BLaER1 treated with 17β-estradiol and CSF1 and Interleukin-3, amounts not matched to agents 10 nM and 100 nM (cell line): ENCODE measurements at regions not wholly inside any gene's neighbourhood (a gene's known extent, or its start where the extent isn't known, plus 50 kb on each side); places are given as distances from the start of the nearest gene placed in this dataset.

Experiments used
- H3K27ac ChIP-seq, 11 experiments: shearing (Covaris generic); formaldehyde crosslinking; 2 replicates each; pipeline ENCODE4 v1.8.1; 2022
- H3K27me3 ChIP-seq, 11 experiments: shearing (Covaris generic); formaldehyde crosslinking; 2 replicates each; pipeline ENCODE4 v1.8.1; 2022
- H3K36me3 ChIP-seq, 11 experiments: shearing (Covaris generic); formaldehyde crosslinking; 2 replicates each; pipeline ENCODE4 v1.8.1; 2022
- H3K4me1 ChIP-seq, 10 experiments: shearing (Covaris generic); formaldehyde crosslinking; 2 replicates each; pipeline ENCODE4 v1.8.1; 2022
- H3K4me2 ChIP-seq, 11 experiments: shearing (Covaris generic); formaldehyde crosslinking; 2 replicates each; pipeline ENCODE4 v1.8.1; 2022
- H3K4me3 ChIP-seq, 10 experiments: shearing (Covaris generic); formaldehyde crosslinking; 2 replicates each; pipeline ENCODE4 v1.8.1; 2022
- H3K9ac ChIP-seq, 11 experiments: shearing (Covaris generic); formaldehyde crosslinking; 2 replicates each; pipeline ENCODE4 v1.8.1; 2022
- H3K9me3 ChIP-seq, 11 experiments: shearing (Covaris generic); formaldehyde crosslinking; replicated peaks in 1 of 11; 2 replicates each; pipeline ENCODE4 v1.8.1; 2022
- H4K20me1 ChIP-seq, 11 experiments: shearing (Covaris generic); formaldehyde crosslinking; 2 replicates each; pipeline ENCODE4 v1.8.1; 2022
- Cebpa-rat ChIP-seq, 11 experiments: shearing (Covaris generic); IDR thresholded peaks; 2 replicates each; pipeline ENCODE4 v1.8.1; 2022

- no peak for TF ChIP-seq Cebpa-rat (IDR thresholded peaks at IDR 0.05)
- no peak overlapping the region for H3K4me2 ChIP-seq
- H3K27ac ChIP-seq, result no peak overlapping the region
- H3K27me3 ChIP-seq, result no peaks in the 10 kb centered on the region
- H3K4me3 ChIP-seq, result no peak overlapping the region
- H3K36me3 ChIP-seq, result no peaks in the 10 kb centered on the region
- H4K20me1 ChIP-seq, result no peaks in the 10 kb centered on the region
- peaks cover 95 to 100% (median 100%) of the 10 kb centered on the region in 11 experiments for H3K9me3 ChIP-seq
- no peaks in the 10 kb centered on the region for H3K4me1 ChIP-seq
- no peak overlapping the region for H3K9ac ChIP-seq
Measured at GRCh38 chr12:34294137-34294536, 271.8 kb downstream of the ALG10 start.

GRCh38 chr12:34294671-34295365, 272.5 kb downstream of the ALG10 start:
- H3K9me3 ChIP-seq, result peaks cover 95 to 100% (median 100%) of the 10 kb centered on the region in 11 experiments
- no peak overlapping the region for H3K4me3 ChIP-seq
- H4K20me1 ChIP-seq, result no peaks in the 10 kb centered on the region
- H3K36me3 ChIP-seq, result no peaks in the 10 kb centered on the region
- no peaks in the 10 kb centered on the region for H3K27me3 ChIP-seq
- H3K27ac ChIP-seq, result no peak overlapping the region
- H3K9ac ChIP-seq, result no peak overlapping the region
- H3K4me2 ChIP-seq, result no peak overlapping the region
- TF ChIP-seq Cebpa-rat (IDR thresholded peaks at IDR 0.05), result no peak
- H3K4me1 ChIP-seq, result no peaks in the 10 kb centered on the region

- H3K36me3 ChIP-seq, result no peaks in the 10 kb centered on the region
- H3K27me3 ChIP-seq, result no peaks in the 10 kb centered on the region; a peak in 1 of 22 replicates
- no peaks in the 10 kb centered on the region for H4K20me1 ChIP-seq
- no peak overlapping the region for H3K27ac ChIP-seq
- H3K4me2 ChIP-seq, result no peak overlapping the region
- H3K9ac ChIP-seq, result no peak overlapping the region
- peaks cover 95 to 100% (median 100%) of the 10 kb centered on the region in 11 experiments for H3K9me3 ChIP-seq
- no peaks in the 10 kb centered on the region for H3K4me1 ChIP-seq
- H3K4me3 ChIP-seq, result no peak overlapping the region
- no peak for TF ChIP-seq Cebpa-rat (IDR thresholded peaks at IDR 0.05)
Measured at GRCh38 chr12:34295366-34296142, 273.3 kb downstream of the ALG10 start.

- H3K27ac ChIP-seq, result no peak overlapping the region
- no peak for TF ChIP-seq Cebpa-rat (IDR thresholded peaks at IDR 0.05)
- no peaks in the 10 kb centered on the region for H3K36me3 ChIP-seq
- H3K4me1 ChIP-seq, result no peaks in the 10 kb centered on the region
- no peak overlapping the region for H3K9ac ChIP-seq
- H3K4me3 ChIP-seq, result no peak overlapping the region
- H3K4me2 ChIP-seq, result no peak overlapping the region
- no peaks in the 10 kb centered on the region for H4K20me1 ChIP-seq
- peaks cover 95 to 100% (median 100%) of the 10 kb centered on the region in 11 experiments for H3K9me3 ChIP-seq
- H3K27me3 ChIP-seq, result no peaks in the 10 kb centered on the region; a peak in 1 of 22 replicates
Measured at GRCh38 chr12:34296143-34297041, 274.1 kb downstream of the ALG10 start.

GRCh38 chr12:34297126-34297789, 275.0 kb downstream of the ALG10 start:
- Histone ChIP-seq H3K36me3 (no peaks in the 10 kb centered on the region), H3K4me1 (no peaks in the 10 kb centered on the region), H3K4me2 (no peak overlapping the region), H3K27me3 (no peaks in the 10 kb centered on the region; a peak in 1 of 22 replicates), H4K20me1 (no peaks in the 10 kb centered on the region), H3K4me3 (no peak overlapping the region), H3K9me3 (peaks cover 97 to 100% (median 100%) of the 10 kb centered on the region in 11 experiments), H3K9ac (no peak overlapping the region), H3K27ac (no peak overlapping the region)
- TF ChIP-seq Cebpa-rat (IDR thresholded peaks at IDR 0.05), result no peak

GRCh38 chr12:34297790-34298164, 275.5 kb downstream of the ALG10 start:
- no peaks in the 10 kb centered on the region; a peak in 1 of 22 replicates for H3K27me3 ChIP-seq
- no peaks in the 10 kb centered on the region for H3K36me3 ChIP-seq
- H4K20me1 ChIP-seq, result no peaks in the 10 kb centered on the region
- no peaks in the 10 kb centered on the region for H3K4me1 ChIP-seq
- H3K9me3 ChIP-seq, result peaks cover 97 to 100% (median 100%) of the 10 kb centered on the region in 11 experiments
- H3K27ac ChIP-seq, result no peak overlapping the region
- no peak overlapping the region for H3K9ac ChIP-seq
- no peak overlapping the region for H3K4me3 ChIP-seq
- no peak for TF ChIP-seq Cebpa-rat (IDR thresholded peaks at IDR 0.05)
- H3K4me2 ChIP-seq, result no peak overlapping the region

GRCh38 chr12:34298176-34298970, 276.1 kb downstream of the ALG10 start:
- H3K27ac ChIP-seq, result no peak overlapping the region
- H3K4me2 ChIP-seq, result no peak overlapping the region
- H3K27me3 ChIP-seq, result no peaks in the 10 kb centered on the region; a peak in 1 of 22 replicates
- H3K9ac ChIP-seq, result no peak overlapping the region
- H4K20me1 ChIP-seq, result no peaks in the 10 kb centered on the region
- no peak for TF ChIP-seq Cebpa-rat (IDR thresholded peaks at IDR 0.05)
- H3K9me3 ChIP-seq, result peaks cover 97 to 100% (median 100%) of the 10 kb centered on the region in 11 experiments
- no peak overlapping the region for H3K4me3 ChIP-seq
- H3K36me3 ChIP-seq, result no peaks in the 10 kb centered on the region
- H3K4me1 ChIP-seq, result no peaks in the 10 kb centered on the region
